Gastroesophageal sphincter (tissue), 4 donors: ENCODE measurements at regions not wholly inside any gene's neighbourhood (a gene's known extent, or its start where the extent isn't known, plus 50 kb on each side); places are given as distances from the start of the nearest gene placed in this dataset.

ENCODE experiments used
- ATAC-seq: fragments of 150-250 bp; one replicate; pipeline ENCODE4 v1.9.1; 2016; ENCODE audit warnings: mild to moderate bottlenecking, moderate library complexity
- H3K27ac ChIP-seq, 4 donors: fragments of 200-600 bp; sonication (generic) in 3 of 4; 1 replicate in 3 of 4; 2 replicates in 1 of 4; pipeline ENCODE4 v1.5.1; 2016 to 2019
- H3K27me3 ChIP-seq: fragments of 200-600 bp; sonication (generic); one replicate; pipeline ENCODE4 v1.5.1; 2019
- H3K36me3 ChIP-seq, 2 donors: fragments of 200-600 bp; sonication (generic); one replicate each; pipeline ENCODE4 v1.5.1; 2019; ENCODE audit warnings: control low read depth in 1 of 2
- H3K4me1 ChIP-seq, 3 donors: fragments of 200-600 bp; sonication (generic); 1 replicate in 2 of 3; 2 replicates in 1 of 3; pipeline ENCODE4 v1.5.1; 2016 to 2019; ENCODE audit warnings: control low read depth in 2 of 3
- H3K4me3 ChIP-seq, 2 donors: fragments of 200-600 bp; sonication (generic); one replicate each; pipeline ENCODE4 v1.5.1; 2019; ENCODE audit warnings: mild to moderate bottlenecking in 1 of 2, moderate library complexity in 1 of 2
- H3K9me3 ChIP-seq, 3 donors: fragments of 200-600 bp; sonication (generic); one replicate each; pipeline ENCODE4 v1.5.1; 2017 to 2019; ENCODE audit warnings: control low read depth in 2 of 3
- EP300 ChIP-seq: sonication (generic); formaldehyde crosslinking; IDR thresholded peaks from one replicate; pipeline ENCODE4 v1.6.1; 2017; ENCODE audit warnings: antibody characterized with exemption, mild to moderate bottlenecking
- POLR2A ChIP-seq, 2 donors: fragments of 450-650 bp; IDR thresholded peaks; one replicate each; pipeline ENCODE4 v1.6.1; 2017; ENCODE audit warnings: antibody characterized with exemption in 2 of 2, mild to moderate bottlenecking in 2 of 2, moderate library complexity in 1 of 2
- POLR2AphosphoS5 ChIP-seq: sonication (generic); formaldehyde crosslinking; IDR thresholded peaks from one replicate; pipeline ENCODE4 v1.6.1; 2017; ENCODE audit warnings: antibody characterized with exemption
- WGBS, 2 donors: methylation state at CpG; one replicate each; pipeline ENCODE4 v1.1.5; 2018; ENCODE audit warnings: low coverage in 1 of 2; 5-methylcytosine and 5-hydroxymethylcytosine counted together
- TF ChIP-seq, protein P1 (sequence below), 4 experiments: fragments of 200-600 bp in 2 of 4; fragments of 450-650 bp in 2 of 4; sonication (generic) in 1 of 4; IDR thresholded peaks; one replicate each; pipeline ENCODE4 v1.5.1; 2017 to 2019; ENCODE audit warnings: antibody characterized with exemption in 4 of 4, mild to moderate bottlenecking in 2 of 4, moderate library complexity in 2 of 4

DNA sequence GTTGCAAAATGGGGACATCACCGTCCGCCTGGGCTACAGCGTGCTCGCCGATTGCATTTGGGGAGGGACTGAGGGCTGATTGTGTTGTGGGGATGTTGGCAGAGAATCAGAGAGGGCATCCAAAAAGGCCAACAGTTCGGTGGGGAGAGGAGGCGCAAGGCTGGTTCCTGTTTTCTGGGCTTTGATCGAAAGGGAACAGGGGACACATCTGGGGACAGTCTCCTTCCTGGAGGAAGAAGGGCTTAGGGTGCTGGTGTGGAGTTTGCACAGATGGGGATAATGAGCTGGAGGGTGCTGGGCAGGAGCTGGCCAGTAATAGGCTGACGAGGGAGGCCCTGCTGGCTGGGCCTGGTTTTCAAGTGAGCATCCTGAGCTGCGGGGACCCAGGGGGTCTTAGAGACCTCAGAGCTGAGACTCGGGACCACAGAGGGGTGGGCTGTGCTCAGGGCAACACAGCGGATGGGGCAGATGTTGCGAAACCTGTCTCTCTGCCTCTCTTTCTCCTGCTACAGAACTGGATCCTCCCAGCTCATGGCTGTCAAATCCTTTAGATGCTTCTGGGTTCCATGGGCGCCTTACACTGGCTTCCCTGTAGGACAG is 288.7 kb downstream of the SEC14L1 start:
- WGBS, 2 donors: 32 to 40% methylated on average over 2 to 13 of the region's 14 CpGs
- H3K4me1 ChIP-seq: peaks cover 20 to 100% (median 83%) of the 10 kb centered on the region in 3 donors
- TF ChIP-seq, protein P1, sequence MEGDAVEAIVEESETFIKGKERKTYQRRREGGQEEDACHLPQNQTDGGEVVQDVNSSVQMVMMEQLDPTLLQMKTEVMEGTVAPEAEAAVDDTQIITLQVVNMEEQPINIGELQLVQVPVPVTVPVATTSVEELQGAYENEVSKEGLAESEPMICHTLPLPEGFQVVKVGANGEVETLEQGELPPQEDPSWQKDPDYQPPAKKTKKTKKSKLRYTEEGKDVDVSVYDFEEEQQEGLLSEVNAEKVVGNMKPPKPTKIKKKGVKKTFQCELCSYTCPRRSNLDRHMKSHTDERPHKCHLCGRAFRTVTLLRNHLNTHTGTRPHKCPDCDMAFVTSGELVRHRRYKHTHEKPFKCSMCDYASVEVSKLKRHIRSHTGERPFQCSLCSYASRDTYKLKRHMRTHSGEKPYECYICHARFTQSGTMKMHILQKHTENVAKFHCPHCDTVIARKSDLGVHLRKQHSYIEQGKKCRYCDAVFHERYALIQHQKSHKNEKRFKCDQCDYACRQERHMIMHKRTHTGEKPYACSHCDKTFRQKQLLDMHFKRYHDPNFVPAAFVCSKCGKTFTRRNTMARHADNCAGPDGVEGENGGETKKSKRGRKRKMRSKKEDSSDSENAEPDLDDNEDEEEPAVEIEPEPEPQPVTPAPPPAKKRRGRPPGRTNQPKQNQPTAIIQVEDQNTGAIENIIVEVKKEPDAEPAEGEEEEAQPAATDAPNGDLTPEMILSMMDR (IDR thresholded peaks at IDR 0.05): no peak
- no peak for TF ChIP-seq POLR2A (IDR thresholded peaks at IDR 0.05)
- no peak for TF ChIP-seq POLR2AphosphoS5
- no peak for TF ChIP-seq EP300
- no peaks in the 10 kb centered on the region for H3K9me3 ChIP-seq
- peak overlapping the region; percentile 91 to 99 (median 96) for H3K27ac ChIP-seq
- no peaks in the 10 kb centered on the region for H3K36me3 ChIP-seq
- ATAC-seq: no peak
- H3K27me3 ChIP-seq: no peaks in the 10 kb centered on the region
- no peak overlapping the region for H3K4me3 ChIP-seq

DNA sequence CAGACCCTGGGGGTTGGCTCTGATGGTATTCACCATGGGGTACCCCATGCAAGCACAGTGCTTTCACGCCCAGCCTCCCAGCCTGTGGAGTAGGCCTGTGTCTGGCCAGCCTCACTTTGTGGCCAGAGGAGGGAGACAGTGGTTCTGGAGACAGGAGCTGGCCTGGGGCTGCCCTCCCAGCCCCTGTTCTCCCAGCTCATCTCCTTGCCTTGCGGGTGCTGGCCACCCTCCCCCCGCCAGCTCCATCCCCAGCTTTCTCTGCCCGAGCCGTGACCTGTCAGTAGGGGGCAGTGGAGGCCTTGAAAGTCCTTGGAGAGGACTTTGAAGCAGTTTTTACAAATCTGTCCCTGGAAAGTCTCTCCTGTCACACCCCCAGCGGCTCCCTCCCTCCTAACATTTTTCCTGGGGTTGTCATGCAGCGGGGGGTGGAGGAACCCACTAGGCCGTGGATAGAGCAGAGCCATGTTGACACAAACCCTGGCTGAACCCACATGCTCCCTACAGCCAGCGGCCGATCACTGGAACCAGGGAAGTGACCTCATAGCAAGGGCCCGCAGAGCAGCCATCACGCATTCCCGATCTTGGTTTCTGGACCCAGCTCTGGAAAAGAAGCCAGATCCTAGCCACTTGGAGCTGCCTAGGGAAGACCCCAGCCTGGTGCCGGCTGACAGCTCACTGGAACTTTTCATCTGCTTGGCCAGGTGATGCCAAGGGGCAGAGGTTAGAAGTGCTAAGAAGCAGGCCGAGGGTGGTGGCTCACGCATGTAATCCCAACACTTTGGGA is 289.4 kb downstream of the SEC14L1 start:
- H3K4me1 ChIP-seq: peaks cover 17 to 100% (median 83%) of the 10 kb centered on the region in 3 donors
- 4% methylated on average over 11 of the region's 16 CpGs; no CpG with 5 or more reads in 1 of the 2 donors for WGBS, 2 donors
- no peaks in the 10 kb centered on the region for H3K36me3 ChIP-seq
- H3K9me3 ChIP-seq: no peaks in the 10 kb centered on the region
- H3K4me3 ChIP-seq: no peak overlapping the region
- no peaks in the 10 kb centered on the region for H3K27me3 ChIP-seq
- ATAC-seq: peak; percentile 86
- peak overlapping the region; percentile 91 to 99 (median 96) for H3K27ac ChIP-seq
- TF ChIP-seq POLR2A (IDR thresholded peaks at IDR 0.05) (no peak), EP300 (no peak), POLR2AphosphoS5 (peak; percentile 99)
- TF ChIP-seq, protein P1 (IDR thresholded peaks at IDR 0.05): peak in 3 of 4 experiments; percentile 92 to 94 (median 92)

DNA sequence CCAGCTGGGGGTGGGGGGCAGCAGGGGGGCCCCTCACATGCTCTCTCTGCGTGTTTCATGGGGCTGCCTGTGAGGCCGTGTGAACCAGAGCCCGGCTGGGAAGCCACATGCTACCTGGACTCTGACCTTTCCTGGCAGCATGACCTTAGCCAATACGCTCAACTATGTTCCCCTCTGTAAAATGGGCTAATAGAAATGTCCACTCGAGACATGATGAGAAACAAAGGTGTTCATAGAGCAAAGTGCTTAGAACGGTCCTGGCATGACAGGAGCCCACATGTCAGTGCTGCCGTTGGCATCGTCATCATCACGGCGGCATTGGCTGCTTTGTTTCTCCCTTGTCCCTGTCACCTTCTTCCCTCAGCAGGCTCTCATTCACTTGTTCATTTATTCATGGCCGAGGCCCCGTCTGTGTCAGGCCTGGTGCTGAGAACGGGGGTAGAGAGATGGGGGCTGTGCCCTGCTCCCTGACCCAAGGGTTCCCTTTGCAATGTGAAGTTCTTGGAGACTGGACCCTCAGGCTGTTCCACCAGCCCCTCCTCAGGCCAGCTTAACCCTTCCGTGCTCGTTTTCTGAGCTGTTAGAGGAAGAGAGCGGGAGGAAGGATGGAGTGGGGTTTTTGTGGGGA is 291.4 kb downstream of the SEC14L1 start:
- no peak overlapping the region for H3K4me3 ChIP-seq
- TF ChIP-seq EP300 (no peak), POLR2AphosphoS5 (no peak), POLR2A (IDR thresholded peaks at IDR 0.05) (no peak)
- TF ChIP-seq, protein P1 (IDR thresholded peaks at IDR 0.05): no peak
- peaks cover 10 to 100% (median 83%) of the 10 kb centered on the region in 3 donors for H3K4me1 ChIP-seq
- WGBS, 2 donors: 66 to 83% methylated on average over 7 to 8 of the region's 16 CpGs
- H3K36me3 ChIP-seq: no peaks in the 10 kb centered on the region
- H3K9me3 ChIP-seq: no peaks in the 10 kb centered on the region
- no peaks in the 10 kb centered on the region for H3K27me3 ChIP-seq
- H3K27ac ChIP-seq: peak overlapping the region in 3 of 4 donors; percentile 48 to 96 (median 91)
- ATAC-seq: no peak

DNA sequence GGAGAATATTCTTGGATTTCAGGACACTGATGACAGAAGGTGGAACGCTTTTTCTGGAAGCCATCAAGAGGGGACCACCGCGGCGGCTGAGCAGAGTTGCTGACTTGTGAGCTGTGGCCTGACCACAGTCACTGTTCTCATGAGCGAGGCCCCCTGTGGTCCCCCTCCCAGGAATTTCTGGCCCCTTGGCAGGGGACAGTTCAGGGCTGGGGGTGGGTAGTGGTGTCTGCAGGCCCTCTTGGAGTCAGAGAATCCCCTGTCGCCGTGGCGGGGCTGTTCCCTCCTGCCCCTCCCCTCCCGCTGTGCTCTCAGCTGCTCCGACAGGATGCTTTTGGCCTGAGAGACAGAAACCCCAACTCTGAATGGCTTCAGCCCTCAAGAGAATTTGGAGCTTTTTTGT is 292.0 kb downstream of the SEC14L1 start:
- WGBS, 2 donors: 73% methylated on average over 2 of the region's 10 CpGs; no CpG with 5 or more reads in 1 of the 2 donors
- H3K4me1 ChIP-seq: peaks cover 10 to 100% (median 83%) of the 10 kb centered on the region in 3 donors
- H3K27me3 ChIP-seq: no peaks in the 10 kb centered on the region
- H3K4me3 ChIP-seq: no peak overlapping the region
- peak overlapping the region in 3 of 4 donors; percentile 48 to 96 (median 91) for H3K27ac ChIP-seq
- H3K9me3 ChIP-seq: no peaks in the 10 kb centered on the region
- ATAC-seq: no peak
- H3K36me3 ChIP-seq: no peaks in the 10 kb centered on the region
- no peak for TF ChIP-seq POLR2A (IDR thresholded peaks at IDR 0.05)
- TF ChIP-seq, protein P1 (IDR thresholded peaks at IDR 0.05): no peak
- no peak for TF ChIP-seq POLR2AphosphoS5
- TF ChIP-seq EP300: no peak
